ENCODE measurements at regions not wholly inside any gene's neighbourhood (a gene's known extent, or its start where the extent isn't known, plus 50 kb on each side); places are given as distances from the start of the nearest gene placed in this dataset.

DNA sequence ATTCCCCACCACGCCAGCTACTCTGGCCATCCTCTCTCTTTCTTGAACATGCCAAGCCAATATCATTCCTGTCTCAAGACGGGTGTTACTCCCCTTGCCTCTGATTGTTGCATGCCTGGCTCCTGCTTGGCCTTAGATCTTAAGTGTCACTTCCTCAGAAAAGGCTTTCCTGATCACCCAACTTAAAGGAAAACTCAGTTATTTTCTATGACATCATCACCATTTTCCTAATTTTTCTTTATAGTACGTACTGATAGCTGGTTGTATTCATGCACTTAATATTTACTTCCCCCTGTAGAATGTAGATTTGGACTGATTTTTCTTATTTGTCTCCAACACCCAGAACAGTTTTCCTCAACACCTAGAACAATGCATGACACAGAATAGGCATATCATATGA lies 123.8 kb upstream of the TSPAN2 start:
- Histone ChIP-seq H2BK15ac (ENCODE audit: low read depth, low read length) (no peak overlapping the region), H2AK5ac (ENCODE audit: insufficient read length, low read length) (no peak overlapping the region), H3T11ph (ENCODE audit: low read length) (no peak overlapping the region), H3K56ac (ENCODE audit: insufficient read length, low read depth, low read length) (no peak overlapping the region), H2BK12ac (ENCODE audit: insufficient read length, low read depth, low read length) (no peak overlapping the region), H3K4me1 (ENCODE audit: insufficient read depth, low read length) (no peaks in the 10 kb centered on the region), H3K4ac (ENCODE audit: low read depth, low read length) (no peak overlapping the region), H3K23me2 (ENCODE audit: insufficient read length, low read depth, low read length, poor library complexity, severe bottlenecking) (no peaks in the 10 kb centered on the region), H2AFZ (ENCODE audit: low read length) (no peak overlapping the region), H3K23ac (ENCODE audit: insufficient read length, low read depth, low read length) (no peak overlapping the region), H3K9me3 (ENCODE audit: control insufficient read depth, low read depth, low read length) (no peaks in the 10 kb centered on the region), H4K8ac (replicated peaks; ENCODE audit: insufficient read length, low read depth, low read length) (no peak overlapping the region), H3K9ac (ENCODE audit: extremely low read depth, insufficient read length, low read length) (no peak overlapping the region), H3K4me2 (ENCODE audit: insufficient read depth, insufficient read length, low read length) (no peak overlapping the region), H3K14ac (ENCODE audit: insufficient read depth, low read length) (no peak overlapping the region), H3K27ac (ENCODE audit: insufficient read length, low read depth, low read length) (no peak overlapping the region), H2BK120ac (ENCODE audit: low read depth, low read length, poor library complexity, severe bottlenecking) (no peak overlapping the region), H4K91ac (ENCODE audit: insufficient read length, low read depth, low read length) (no peak overlapping the region), H3K79me1 (ENCODE audit: insufficient read depth, low read depth, low read length, poor library complexity, severe bottlenecking) (no peaks in the 10 kb centered on the region), H3K79me2 (ENCODE audit: insufficient read depth, low read length) (no peaks in the 10 kb centered on the region), H2BK20ac (ENCODE audit: low read depth, low read length, poor library complexity, severe bottlenecking) (no peak overlapping the region), H3K18ac (ENCODE audit: insufficient read length, low read depth, low read length) (no peak overlapping the region), H3K27me3 (ENCODE audit: insufficient read depth, low read length) (no peaks in the 10 kb centered on the region), H4K20me1 (ENCODE audit: control insufficient read depth, insufficient read depth, insufficient read length) (no peaks in the 10 kb centered on the region), H2BK5ac (ENCODE audit: insufficient read length, low read length) (no peak overlapping the region), H4K5ac (ENCODE audit: insufficient read length, low read depth, low read length) (no peak overlapping the region)
- Mint-ChIP-seq H3K4me1 (0 out of 4 replicates have a peak, but pooled peaks cover 0 to 3% of the 10 kb centered on the region in 2 experiments), H3K9me3 (no peaks in the 10 kb centered on the region), H3K27ac (no peak overlapping the region), H3K4me3 (no peak overlapping the region), H3K36me3 (ENCODE audit: insufficient read depth in 1 of 3, low read depth in 3 of 3) (no peaks in the 10 kb centered on the region), H3K27me3 (ENCODE audit: low read depth) (peaks cover 2% of the 10 kb centered on the region; the same call in 1 of the 2 replicates)
- no peak for DNase-seq
- no CpG with 5 or more reads among the region's 3 CpGs for whole genome bisulfite sequencing (ENCODE audit: extremely low coverage, insufficient read length, low lambda C conversion rate)
- no peak for TF ChIP-seq CTCF (conservative IDR thresholded peaks at IDR 0.05)
